ENCODE measurements at regions not wholly inside any gene's neighbourhood (a gene's known extent, or its start where the extent isn't known, plus 50 kb on each side); places are given as distances from the start of the nearest gene placed in this dataset.

DNA sequence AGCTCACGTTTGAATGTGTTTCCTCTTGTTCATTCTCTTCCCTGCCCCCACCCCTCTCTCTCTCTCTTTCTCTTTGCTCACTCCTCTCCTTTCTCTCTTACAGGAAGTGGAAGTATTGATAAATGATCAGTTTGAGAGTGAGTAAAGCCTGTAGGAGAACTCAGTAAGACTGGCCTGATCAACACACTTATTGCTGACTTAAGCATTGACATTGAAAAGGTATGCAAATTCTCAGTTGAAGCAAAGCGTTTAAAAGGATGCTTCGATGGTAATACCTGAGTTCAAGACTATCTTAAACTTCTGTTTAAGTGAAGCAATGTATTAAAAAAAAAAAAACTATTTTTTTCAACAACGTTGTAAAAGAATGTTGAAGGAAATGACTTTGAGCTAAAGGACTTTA, 115.7 kb upstream of the DDX18 start:
- TF ChIP-seq FOXP2 (optimal IDR thresholded peaks at IDR 0.05; ENCODE audit: borderline replicate concordance, extremely low read depth, extremely low read length, insufficient read depth) (no peak), POLR2AphosphoS5 (IDR thresholded peaks at IDR 0.05; ENCODE audit: low read depth, low read length) (no peak), SIN3A (IDR thresholded peaks at IDR 0.05; ENCODE audit: borderline replicate concordance, insufficient read depth, low read length) (no peak), TAF1 (IDR thresholded peaks at IDR 0.05; ENCODE audit: borderline replicate concordance, insufficient read depth, low read length) (no peak)
- TF ChIP-seq, protein P1, sequence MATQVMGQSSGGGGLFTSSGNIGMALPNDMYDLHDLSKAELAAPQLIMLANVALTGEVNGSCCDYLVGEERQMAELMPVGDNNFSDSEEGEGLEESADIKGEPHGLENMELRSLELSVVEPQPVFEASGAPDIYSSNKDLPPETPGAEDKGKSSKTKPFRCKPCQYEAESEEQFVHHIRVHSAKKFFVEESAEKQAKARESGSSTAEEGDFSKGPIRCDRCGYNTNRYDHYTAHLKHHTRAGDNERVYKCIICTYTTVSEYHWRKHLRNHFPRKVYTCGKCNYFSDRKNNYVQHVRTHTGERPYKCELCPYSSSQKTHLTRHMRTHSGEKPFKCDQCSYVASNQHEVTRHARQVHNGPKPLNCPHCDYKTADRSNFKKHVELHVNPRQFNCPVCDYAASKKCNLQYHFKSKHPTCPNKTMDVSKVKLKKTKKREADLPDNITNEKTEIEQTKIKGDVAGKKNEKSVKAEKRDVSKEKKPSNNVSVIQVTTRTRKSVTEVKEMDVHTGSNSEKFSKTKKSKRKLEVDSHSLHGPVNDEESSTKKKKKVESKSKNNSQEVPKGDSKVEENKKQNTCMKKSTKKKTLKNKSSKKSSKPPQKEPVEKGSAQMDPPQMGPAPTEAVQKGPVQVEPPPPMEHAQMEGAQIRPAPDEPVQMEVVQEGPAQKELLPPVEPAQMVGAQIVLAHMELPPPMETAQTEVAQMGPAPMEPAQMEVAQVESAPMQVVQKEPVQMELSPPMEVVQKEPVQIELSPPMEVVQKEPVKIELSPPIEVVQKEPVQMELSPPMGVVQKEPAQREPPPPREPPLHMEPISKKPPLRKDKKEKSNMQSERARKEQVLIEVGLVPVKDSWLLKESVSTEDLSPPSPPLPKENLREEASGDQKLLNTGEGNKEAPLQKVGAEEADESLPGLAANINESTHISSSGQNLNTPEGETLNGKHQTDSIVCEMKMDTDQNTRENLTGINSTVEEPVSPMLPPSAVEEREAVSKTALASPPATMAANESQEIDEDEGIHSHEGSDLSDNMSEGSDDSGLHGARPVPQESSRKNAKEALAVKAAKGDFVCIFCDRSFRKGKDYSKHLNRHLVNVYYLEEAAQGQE (IDR thresholded peaks at IDR 0.05; ENCODE audit: insufficient read depth in 1 of 2, low read depth in 2 of 2, low read length in 2 of 2): no peak

DNA sequence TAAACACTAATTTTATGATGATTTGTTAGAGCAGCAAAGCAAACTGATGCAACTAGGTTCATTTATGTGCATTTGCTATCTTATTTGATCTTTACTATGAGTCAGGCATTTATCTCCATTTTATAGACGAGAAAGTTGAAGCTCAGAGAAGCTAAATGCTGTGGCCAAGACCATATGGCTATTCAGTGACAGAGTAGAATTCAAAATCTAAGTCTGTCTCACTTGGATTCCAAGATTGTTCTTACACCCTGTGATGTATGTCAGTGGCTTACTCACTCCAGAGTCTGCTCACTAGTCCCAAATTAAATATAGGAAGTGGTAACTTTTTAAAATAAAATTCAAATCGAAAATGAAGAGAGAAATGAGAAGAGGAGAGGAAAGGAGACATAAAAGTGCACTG, 114.0 kb upstream of the DDX18 start:
- TF ChIP-seq POLR2AphosphoS5 (IDR thresholded peaks at IDR 0.05; ENCODE audit: low read depth, low read length) (no peak), FOXP2 (optimal IDR thresholded peaks at IDR 0.05; ENCODE audit: borderline replicate concordance, extremely low read depth, extremely low read length, insufficient read depth) (no peak)

DNA sequence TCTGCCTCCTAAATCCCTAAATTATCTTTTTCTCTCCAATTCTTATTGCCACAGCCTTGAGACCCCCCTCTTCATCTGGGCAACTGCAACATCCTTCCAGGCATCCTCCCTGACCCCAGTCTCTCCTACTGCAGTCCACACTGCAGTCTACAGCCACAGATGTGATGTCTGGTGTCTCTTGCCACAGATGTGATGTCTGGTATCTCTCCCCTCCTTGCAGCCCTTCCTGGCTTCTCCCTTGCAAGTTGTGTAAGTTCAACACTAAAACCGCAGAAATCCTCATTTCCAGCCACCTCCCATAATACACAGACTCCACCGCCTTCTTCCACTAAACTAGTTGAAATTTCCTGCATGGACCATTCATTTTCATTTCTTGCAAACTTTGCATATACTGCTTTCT, 113.1 kb upstream of the DDX18 start:
- no peak for TF ChIP-seq SIN3A (IDR thresholded peaks at IDR 0.05; ENCODE audit: borderline replicate concordance, insufficient read depth, low read length)
- TF ChIP-seq, protein P1 (IDR thresholded peaks at IDR 0.05; ENCODE audit: insufficient read depth in 1 of 2, low read depth in 2 of 2, low read length in 2 of 2): no peak
- TF ChIP-seq POLR2AphosphoS5 (IDR thresholded peaks at IDR 0.05; ENCODE audit: low read depth, low read length): no peak
- TF ChIP-seq FOXP2 (optimal IDR thresholded peaks at IDR 0.05; ENCODE audit: borderline replicate concordance, extremely low read depth, extremely low read length, insufficient read depth): no peak
- TF ChIP-seq TAF1 (IDR thresholded peaks at IDR 0.05; ENCODE audit: borderline replicate concordance, insufficient read depth, low read length): no peak

DNA sequence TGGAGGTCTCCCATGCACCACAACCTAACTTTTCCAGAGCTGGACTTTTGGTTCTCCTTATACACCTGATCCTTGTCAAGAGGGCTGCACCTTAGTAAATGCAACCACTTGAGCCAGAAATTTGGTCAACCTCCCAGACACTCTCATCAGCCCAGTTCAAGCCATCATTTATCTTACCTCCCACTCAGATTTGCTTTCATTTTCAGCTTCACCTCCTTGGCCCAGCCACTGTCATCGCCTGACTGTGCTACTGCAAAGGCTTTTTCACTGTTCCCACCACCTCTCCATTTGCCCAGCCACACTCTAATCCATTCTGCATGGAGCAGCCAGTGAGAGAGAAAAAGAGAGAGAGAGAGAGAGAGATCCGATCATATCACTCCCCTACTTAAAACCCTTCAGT, 112.4 kb upstream of the DDX18 start:
- no peak for TF ChIP-seq FOXP2 (optimal IDR thresholded peaks at IDR 0.05; ENCODE audit: borderline replicate concordance, extremely low read depth, extremely low read length, insufficient read depth)
- no peak for TF ChIP-seq POLR2AphosphoS5 (IDR thresholded peaks at IDR 0.05; ENCODE audit: low read depth, low read length)
- TF ChIP-seq TAF1 (IDR thresholded peaks at IDR 0.05; ENCODE audit: borderline replicate concordance, insufficient read depth, low read length): no peak
- TF ChIP-seq, protein P1 (IDR thresholded peaks at IDR 0.05; ENCODE audit: insufficient read depth in 1 of 2, low read depth in 2 of 2, low read length in 2 of 2): no peak
- TF ChIP-seq SIN3A (IDR thresholded peaks at IDR 0.05; ENCODE audit: borderline replicate concordance, insufficient read depth, low read length): no peak

DNA sequence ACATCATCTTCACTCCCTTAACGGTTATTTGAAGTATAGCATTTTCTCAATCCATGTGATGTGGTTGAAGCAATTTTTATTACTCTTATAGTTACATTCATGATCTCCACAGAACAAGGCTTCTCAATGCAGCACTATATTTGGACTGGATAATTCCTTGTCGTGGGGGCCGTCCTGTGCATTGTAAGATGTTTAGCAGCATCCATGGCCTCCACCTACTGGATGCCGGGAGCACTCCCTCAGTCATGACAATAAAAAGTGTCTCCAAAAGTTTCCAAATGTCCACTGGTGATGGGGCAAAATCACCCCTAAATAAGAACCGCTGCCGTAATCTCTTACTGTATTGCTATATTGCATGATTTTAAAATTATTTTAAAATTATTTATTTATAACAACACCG, 110.6 kb upstream of the DDX18 start:
- TF ChIP-seq POLR2AphosphoS5 (IDR thresholded peaks at IDR 0.05; ENCODE audit: low read depth, low read length): no peak

DNA sequence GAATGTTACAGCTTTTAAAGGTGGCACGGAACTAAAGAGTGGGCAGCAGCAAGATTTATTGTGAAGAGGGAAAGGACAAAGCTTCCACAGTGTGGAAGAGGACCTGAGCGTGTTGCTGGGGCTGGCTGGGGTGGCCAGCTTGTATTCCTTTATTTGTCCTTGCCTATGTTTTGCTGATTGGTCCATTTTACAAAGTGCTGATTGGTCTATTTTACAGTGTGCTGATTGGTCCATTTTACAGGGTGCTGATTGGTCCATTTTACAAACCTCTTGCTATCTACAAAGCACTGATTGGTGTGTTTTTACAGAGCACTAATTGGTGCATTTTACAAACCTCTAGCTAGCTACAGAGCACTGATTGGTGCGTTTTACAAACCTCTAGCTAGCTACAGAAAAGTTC, 109.7 kb upstream of the DDX18 start:
- no peak for TF ChIP-seq SIN3A (IDR thresholded peaks at IDR 0.05; ENCODE audit: borderline replicate concordance, insufficient read depth, low read length)
- TF ChIP-seq, protein P1 (IDR thresholded peaks at IDR 0.05; ENCODE audit: insufficient read depth in 1 of 2, low read depth in 2 of 2, low read length in 2 of 2): no peak
- no peak for TF ChIP-seq POLR2AphosphoS5 (IDR thresholded peaks at IDR 0.05; ENCODE audit: low read depth, low read length)
- no peak for TF ChIP-seq FOXP2 (optimal IDR thresholded peaks at IDR 0.05; ENCODE audit: borderline replicate concordance, extremely low read depth, extremely low read length, insufficient read depth)
- TF ChIP-seq TAF1 (IDR thresholded peaks at IDR 0.05; ENCODE audit: borderline replicate concordance, insufficient read depth, low read length): no peak

Data from PFSK-1 (cell line).